CD4-positive, CD25-positive, alpha-beta regulatory T cell (primary cell): ENCODE measurements at regions not wholly inside any gene's neighbourhood (a gene's known extent, or its start where the extent isn't known, plus 50 kb on each side); places are given as distances from the start of the nearest gene placed in this dataset.

Experiments
- ATAC-seq, 2 donors: fragments of 150-1000 bp; cut with Tn5 transposase; one replicate each; pipeline ENCODE4 v1.10.0; 2021; ENCODE audit warnings: low read depth in 2 of 2, moderate number of reproducible peaks in 2 of 2, moderate library complexity in 1 of 2
- DNase-seq, 3 donors: peaks; one replicate each; pipeline versions ENCODE4 v3.0.0 to v3.0.0-alpha.2; 2012 to 2022; ENCODE audit warnings: mixed read lengths in 1 of 3
- H3K27ac ChIP-seq: one replicate; pipeline ENCODE4 v1.7.0; 2013; ENCODE audit warnings: mild to moderate bottlenecking, low read length; ENCODE audit not compliant: insufficient read depth, poor library complexity, severe bottlenecking
- H3K27me3 ChIP-seq: one replicate; pipeline ENCODE4 v1.7.0; 2013; ENCODE audit warnings: low read length; ENCODE audit not compliant: control insufficient read depth, insufficient read depth
- H3K36me3 ChIP-seq: one replicate; pipeline ENCODE4 v1.7.0; 2013; ENCODE audit warnings: mild to moderate bottlenecking, low read length, moderate library complexity; ENCODE audit not compliant: control insufficient read depth, insufficient read depth
- H3K4me1 ChIP-seq: 2 replicates; pipeline ENCODE4 v1.7.0; 2013; ENCODE audit warnings: mild to moderate bottlenecking, low read length; ENCODE audit not compliant: insufficient read depth, control insufficient read depth, poor library complexity, severe bottlenecking
- H3K4me3 ChIP-seq: one replicate; pipeline ENCODE4 v1.7.0; 2013; ENCODE audit warnings: low read depth, mild to moderate bottlenecking, low read length, moderate library complexity
- H3K9me3 ChIP-seq, 2 experiments: 1 replicate in 1 of 2; 2 replicates in 1 of 2; pipeline ENCODE4 v1.7.0; 2013; ENCODE audit warnings: low read length in 2 of 2, mild to moderate bottlenecking in 1 of 2, moderate library complexity in 1 of 2; ENCODE audit not compliant: control insufficient read depth in 2 of 2
- H3K27ac Mint-ChIP-seq, 3 donors: one replicate each; pipeline ENCODE4 v1.8.0; 2020 to 2022; ENCODE audit warnings: mild to moderate bottlenecking in 3 of 3, mixed read lengths in 3 of 3, moderate library complexity in 2 of 3
- H3K27me3 Mint-ChIP-seq: one replicate; pipeline ENCODE4 v1.8.0; 2022; ENCODE audit warnings: mild to moderate bottlenecking, mixed read lengths
- H3K36me3 Mint-ChIP-seq: one replicate; pipeline ENCODE4 v1.8.0; 2020; ENCODE audit warnings: mixed read lengths
- H3K4me1 Mint-ChIP-seq, 4 donors: one replicate each; pipeline ENCODE4 v1.8.0; 2020 to 2022; ENCODE audit warnings: mixed read lengths in 4 of 4, mild to moderate bottlenecking in 1 of 4
- H3K4me3 Mint-ChIP-seq, 4 donors: one replicate each; pipeline ENCODE4 v1.8.0; 2020 to 2022; ENCODE audit warnings: mild to moderate bottlenecking in 4 of 4, mixed read lengths in 4 of 4, moderate library complexity in 3 of 4
- H3K9me3 Mint-ChIP-seq, 7 donors: one replicate each; pipeline ENCODE4 v1.8.0; 2020 to 2022; ENCODE audit warnings: mixed read lengths in 7 of 7, mild to moderate bottlenecking in 3 of 7, moderate library complexity in 2 of 7

GRCh38 chr2:138922973-138923563 is 142.9 kb upstream of the NXPH2 start:
- peaks cover 0 to 3% (median 0%) of the 10 kb centered on the region in 7 donors for H3K9me3 Mint-ChIP-seq
- DNase-seq (no peak), ATAC-seq (no peak)
- H3K27me3 Mint-ChIP-seq = no peaks in the 10 kb centered on the region
- H3K9me3 ChIP-seq = no peaks in the 10 kb centered on the region
- H3K36me3 ChIP-seq = no peaks in the 10 kb centered on the region
- H3K4me1 ChIP-seq = no peaks in the 10 kb centered on the region
- H3K27ac Mint-ChIP-seq = no peak overlapping the region
- H3K4me1 Mint-ChIP-seq = no peaks in the 10 kb centered on the region
- no peak overlapping the region for H3K27ac ChIP-seq
- H3K27me3 ChIP-seq = no peaks in the 10 kb centered on the region
- no peak overlapping the region for H3K4me3 Mint-ChIP-seq
- H3K4me3 ChIP-seq = no peak overlapping the region
- H3K36me3 Mint-ChIP-seq = no peaks in the 10 kb centered on the region

DNA sequence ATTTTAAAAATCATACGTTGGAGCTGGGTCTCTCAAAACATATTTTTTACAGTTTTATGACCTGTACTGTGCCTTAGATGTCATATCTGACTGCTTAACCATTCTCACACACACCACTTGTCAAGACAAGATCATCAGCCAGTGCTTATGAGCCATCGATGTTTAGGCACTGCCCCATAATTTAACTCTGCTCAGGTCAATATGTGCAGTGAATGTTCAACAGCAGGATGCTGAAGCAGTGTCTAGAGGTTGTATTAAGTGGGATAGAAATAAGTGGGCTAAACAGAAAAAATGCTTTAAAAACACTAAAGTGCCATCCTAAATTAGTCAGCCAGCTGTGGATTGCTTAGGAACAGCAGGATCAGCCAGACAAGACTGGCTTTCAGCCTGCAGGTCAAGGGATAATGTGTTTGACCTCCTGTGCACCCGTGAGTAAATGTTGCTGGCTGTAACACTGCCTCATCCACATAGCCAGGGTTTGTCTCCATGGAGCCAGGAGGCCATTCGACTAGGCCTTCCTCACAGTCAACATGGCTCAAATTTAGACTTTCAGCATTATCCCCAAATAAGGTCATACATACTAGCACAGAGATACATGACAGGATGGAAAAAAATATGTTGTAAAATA is 139.0 kb upstream of the NXPH2 start:
- no peak overlapping the region for H3K27ac Mint-ChIP-seq
- H3K9me3 Mint-ChIP-seq = peaks cover 0 to 8% (median 3%) of the 10 kb centered on the region in 7 donors
- no peaks in the 10 kb centered on the region for H3K4me1 ChIP-seq
- H3K27me3 Mint-ChIP-seq = no peaks in the 10 kb centered on the region
- DNase-seq (no peak), ATAC-seq (no peak)
- H3K9me3 ChIP-seq = no peaks in the 10 kb centered on the region
- H3K4me3 Mint-ChIP-seq = no peak overlapping the region
- no peaks in the 10 kb centered on the region for H3K4me1 Mint-ChIP-seq
- H3K27me3 ChIP-seq = no peaks in the 10 kb centered on the region
- no peak overlapping the region for H3K27ac ChIP-seq
- H3K36me3 ChIP-seq = no peaks in the 10 kb centered on the region
- H3K36me3 Mint-ChIP-seq = no peaks in the 10 kb centered on the region
- no peak overlapping the region for H3K4me3 ChIP-seq

GRCh38 chr2:138910427-138910826 is 130.2 kb upstream of the NXPH2 start:
- DNase-seq = no peak
- Histone ChIP-seq H3K27ac (no peak overlapping the region), H3K4me3 (no peak overlapping the region), H3K27me3 (no peaks in the 10 kb centered on the region), H3K4me1 (no peaks in the 10 kb centered on the region), H3K36me3 (no peaks in the 10 kb centered on the region), H3K9me3 (no peaks in the 10 kb centered on the region)
- Mint-ChIP-seq H3K27me3 (no peaks in the 10 kb centered on the region), H3K27ac (no peak overlapping the region), H3K9me3 (peaks cover 0 to 21% (median 7%) of the 10 kb centered on the region in 7 donors), H3K4me3 (no peak overlapping the region), H3K36me3 (no peaks in the 10 kb centered on the region), H3K4me1 (no peaks in the 10 kb centered on the region)
- ATAC-seq = no peak

DNA sequence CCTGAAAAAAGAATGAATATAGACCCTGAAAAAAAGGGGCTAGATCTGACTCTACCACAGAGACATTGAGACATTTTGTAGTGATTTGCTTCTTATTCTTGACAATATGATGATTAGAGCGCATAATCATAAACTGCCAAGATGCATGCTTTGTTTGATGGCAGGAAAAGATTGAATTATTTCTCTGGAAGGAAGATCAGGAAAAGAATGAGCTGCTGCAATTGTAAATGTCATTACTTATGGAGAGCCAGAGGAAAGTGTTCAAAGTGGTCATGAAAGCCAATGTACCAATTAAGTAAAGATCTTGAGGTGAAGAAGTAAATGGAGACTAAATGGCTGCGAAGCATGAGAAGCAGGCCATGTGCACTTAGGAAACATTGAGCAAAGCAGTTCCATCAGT is 126.4 kb upstream of the NXPH2 start:
- no peak for DNase-seq
- peaks cover 0 to 9% (median 3%) of the 10 kb centered on the region in 7 donors for H3K9me3 Mint-ChIP-seq
- no peaks in the 10 kb centered on the region for H3K36me3 Mint-ChIP-seq
- ATAC-seq = no peak
- H3K4me3 ChIP-seq = no peak overlapping the region
- H3K27ac ChIP-seq = no peak overlapping the region
- no peaks in the 10 kb centered on the region for H3K27me3 Mint-ChIP-seq
- H3K27me3 ChIP-seq = no peaks in the 10 kb centered on the region
- H3K4me1 Mint-ChIP-seq = no peaks in the 10 kb centered on the region
- H3K27ac Mint-ChIP-seq = no peak overlapping the region
- H3K36me3 ChIP-seq = no peaks in the 10 kb centered on the region
- peaks cover 0 to 2% of the 10 kb centered on the region in 2 experiments for H3K9me3 ChIP-seq
- H3K4me1 ChIP-seq = no peaks in the 10 kb centered on the region
- H3K4me3 Mint-ChIP-seq = no peak overlapping the region

DNA sequence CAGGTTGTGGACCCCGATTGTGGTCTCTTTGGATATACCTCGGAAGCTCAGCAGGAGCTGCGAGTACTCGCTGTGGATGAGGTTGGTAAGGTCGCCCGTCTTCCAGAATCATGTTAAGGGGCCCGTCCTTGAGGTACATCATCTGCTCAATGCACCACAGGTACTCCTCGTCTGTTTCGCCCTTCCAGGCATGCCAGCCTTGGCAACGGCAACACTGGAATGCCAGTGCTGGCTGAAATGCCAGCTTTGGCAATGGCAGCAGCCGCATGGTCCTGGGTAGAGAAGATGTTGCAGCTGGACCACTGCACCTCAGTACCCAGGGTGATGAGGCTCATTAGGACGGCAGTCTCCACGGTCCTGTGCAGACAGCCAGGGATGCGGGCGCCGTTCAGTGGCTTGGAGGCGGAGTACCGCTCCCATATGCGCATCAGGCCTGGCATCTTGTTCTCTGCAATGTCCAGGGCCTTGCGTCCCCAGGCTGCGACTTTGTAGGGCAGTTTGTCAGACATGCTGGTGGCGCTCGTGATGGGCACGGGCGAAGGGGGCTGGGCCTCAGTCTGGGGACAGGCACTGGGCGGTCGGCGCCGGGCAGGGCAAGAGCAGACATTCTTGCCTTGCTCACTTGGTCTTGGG is 122.2 kb upstream of the NXPH2 start:
- Histone ChIP-seq H3K27ac (no peak overlapping the region), H3K36me3 (no peaks in the 10 kb centered on the region), H3K4me1 (no peaks in the 10 kb centered on the region), H3K4me3 (no peak overlapping the region), H3K27me3 (no peaks in the 10 kb centered on the region), H3K9me3 (peaks cover 0 to 5% of the 10 kb centered on the region in 2 experiments)
- ATAC-seq = no peak
- H3K4me3 Mint-ChIP-seq = no peak overlapping the region
- no peak for DNase-seq
- no peaks in the 10 kb centered on the region for H3K27me3 Mint-ChIP-seq
- no peaks in the 10 kb centered on the region for H3K36me3 Mint-ChIP-seq
- H3K27ac Mint-ChIP-seq = no peak overlapping the region
- no peaks in the 10 kb centered on the region for H3K4me1 Mint-ChIP-seq
- H3K9me3 Mint-ChIP-seq = peaks cover 0 to 7% (median 3%) of the 10 kb centered on the region in 7 donors

DNA sequence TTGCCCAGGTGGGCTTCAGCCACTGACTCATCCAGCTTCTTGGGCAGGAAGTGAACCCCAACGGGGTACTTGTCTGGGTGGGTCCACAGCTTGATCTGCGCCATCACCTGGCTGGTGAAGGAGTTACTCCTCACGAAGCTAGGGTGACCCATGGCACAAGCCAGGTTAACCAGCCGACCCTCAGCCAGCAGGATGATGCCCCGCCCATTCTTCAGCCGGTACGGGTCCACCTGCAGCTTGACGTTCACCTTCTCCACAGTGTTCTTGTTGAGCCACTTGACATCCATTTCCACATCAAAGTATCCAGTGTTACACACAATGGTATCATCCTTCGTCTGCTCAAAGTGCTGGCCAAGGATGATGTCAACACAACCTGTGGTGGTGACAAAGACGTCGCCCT is 121.3 kb upstream of the NXPH2 start:
- no peaks in the 10 kb centered on the region for H3K36me3 Mint-ChIP-seq
- no peaks in the 10 kb centered on the region for H3K27me3 Mint-ChIP-seq
- no peak overlapping the region for H3K4me3 Mint-ChIP-seq
- Histone ChIP-seq H3K9me3 (peaks cover 0 to 5% of the 10 kb centered on the region in 2 experiments), H3K4me3 (no peak overlapping the region), H3K4me1 (no peaks in the 10 kb centered on the region), H3K27me3 (no peaks in the 10 kb centered on the region), H3K36me3 (no peaks in the 10 kb centered on the region), H3K27ac (no peak overlapping the region)
- H3K9me3 Mint-ChIP-seq = peaks cover 0 to 5% (median 3%) of the 10 kb centered on the region in 7 donors
- DNase-seq (no peak), ATAC-seq (no peak)
- H3K27ac Mint-ChIP-seq = no peak overlapping the region
- H3K4me1 Mint-ChIP-seq = no peaks in the 10 kb centered on the region

DNA sequence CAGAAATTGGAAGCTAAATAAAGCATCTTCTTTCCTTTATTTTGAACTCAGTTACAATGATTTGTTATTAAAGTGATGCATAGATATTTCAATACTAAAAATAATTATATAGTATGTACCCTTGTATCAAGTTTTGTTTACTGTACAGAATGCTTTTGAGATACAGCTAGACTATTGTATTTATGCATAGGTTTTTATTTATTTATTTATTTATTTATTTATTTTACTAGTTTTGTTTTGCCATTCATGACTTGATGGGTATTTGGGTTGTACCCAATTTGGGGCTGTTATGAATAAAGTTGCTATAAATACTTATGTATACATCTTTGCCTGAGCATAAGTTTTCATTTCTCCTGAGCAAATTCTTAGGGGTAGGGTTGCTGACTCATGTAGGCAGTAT is 118.7 kb upstream of the NXPH2 start:
- Histone ChIP-seq H3K36me3 (no peaks in the 10 kb centered on the region), H3K9me3 (peaks cover 0 to 5% of the 10 kb centered on the region in 2 experiments), H3K27me3 (no peaks in the 10 kb centered on the region), H3K4me1 (no peaks in the 10 kb centered on the region), H3K27ac (no peak overlapping the region), H3K4me3 (no peak overlapping the region)
- H3K27me3 Mint-ChIP-seq = no peaks in the 10 kb centered on the region
- H3K36me3 Mint-ChIP-seq = no peaks in the 10 kb centered on the region
- no peak overlapping the region for H3K27ac Mint-ChIP-seq
- no peaks in the 10 kb centered on the region for H3K4me1 Mint-ChIP-seq
- no peak overlapping the region for H3K4me3 Mint-ChIP-seq
- peaks cover 0 to 10% (median 4%) of the 10 kb centered on the region in 7 donors for H3K9me3 Mint-ChIP-seq
- DNase-seq = no peak
- no peak for ATAC-seq

GRCh38 chr2:138897274-138897673 is 117.1 kb upstream of the NXPH2 start:
- DNase-seq (no peak), ATAC-seq (no peak)
- H3K36me3 Mint-ChIP-seq = no peaks in the 10 kb centered on the region
- no peaks in the 10 kb centered on the region for H3K27me3 ChIP-seq
- H3K4me3 ChIP-seq = no peak overlapping the region
- H3K9me3 ChIP-seq = peaks cover 0 to 5% of the 10 kb centered on the region in 2 experiments
- H3K27me3 Mint-ChIP-seq = no peaks in the 10 kb centered on the region
- H3K4me3 Mint-ChIP-seq = no peak overlapping the region
- no peaks in the 10 kb centered on the region for H3K36me3 ChIP-seq
- no peak overlapping the region for H3K27ac Mint-ChIP-seq
- H3K4me1 Mint-ChIP-seq = no peaks in the 10 kb centered on the region
- peaks cover 0 to 13% (median 6%) of the 10 kb centered on the region in 7 donors for H3K9me3 Mint-ChIP-seq
- H3K27ac ChIP-seq = no peak overlapping the region
- no peaks in the 10 kb centered on the region for H3K4me1 ChIP-seq
